H1 (cell line): ENCODE measurements at regions not wholly inside any gene's neighbourhood (a gene's known extent, or its start where the extent isn't known, plus 50 kb on each side); places are given as distances from the start of the nearest gene placed in this dataset.

Experiments
- CTCF ChIA-PET: fragments of 300-600 bp; sonication (Branson Sonifier 250); formaldehyde crosslinking; loops from one replicate; lab custom pipeline; 2021; ENCODE audit not compliant: partially characterized antibody; lab: Charles Lee
- POLR2A ChIA-PET: fragments of 300-600 bp; sonication (Branson Sonifier 250); formaldehyde crosslinking; loops from one replicate; lab custom pipeline; 2021; ENCODE audit warnings: inconsistent platforms; ENCODE audit not compliant: partially characterized antibody; lab: Charles Lee
- DNase-seq, 2 experiments: peaks; one replicate each; pipeline versions ENCODE4 v3.0.0 to v3.0.0-alpha.2; 2010 to 2022; ENCODE audit warnings: low spot score in 2 of 2, low read depth in 1 of 2, mixed read lengths in 1 of 2
- FAIRE-seq: peaks from 2 replicates; lab custom pipeline; 2011; peaks lifted over from hg19 to GRCh38; lab: Jason Lieb, UNC
- H2AFZ ChIP-seq: 2 replicates; pipeline ENCODE4 v1.8.1; 2012; ENCODE audit warnings: low read length, inconsistent platforms
- H2AK5ac ChIP-seq: 2 replicates; pipeline ENCODE4 v1.6.1; 2013; ENCODE audit warnings: low read depth, low read length
- H2BK120ac ChIP-seq: replicated peaks from 2 replicates; pipeline ENCODE3; 2013; ENCODE audit warnings: low read depth, low read length, inconsistent platforms
- H2BK12ac ChIP-seq: 2 replicates; pipeline ENCODE4 v1.6.1; 2013; ENCODE audit warnings: low read depth, low read length
- H2BK15ac ChIP-seq: 2 replicates; pipeline ENCODE4 v1.6.1; 2013; ENCODE audit warnings: low read length
- H2BK20ac ChIP-seq: 2 replicates; pipeline ENCODE4 v1.6.1; 2013; ENCODE audit warnings: low read length
- H2BK5ac ChIP-seq: 2 replicates; pipeline ENCODE4 v1.6.1; 2013; ENCODE audit warnings: low read depth, low read length
- H3K14ac ChIP-seq: 2 replicates; pipeline ENCODE4 v1.6.1; 2013; ENCODE audit warnings: inconsistent platforms; ENCODE audit not compliant: insufficient read length
- H3K18ac ChIP-seq: 2 replicates; pipeline ENCODE4 v1.6.1; 2013; ENCODE audit warnings: low read length; ENCODE audit errors: extremely low read depth
- H3K23ac ChIP-seq: 2 replicates; pipeline ENCODE4 v1.6.1; 2013; ENCODE audit warnings: inconsistent platforms; ENCODE audit not compliant: insufficient read length
- H3K23me2 ChIP-seq: 2 replicates; pipeline ENCODE4 v1.6.1; 2013; ENCODE audit warnings: low read depth, low read length
- H3K27ac ChIP-seq: 2 replicates; pipeline ENCODE4 v1.6.1; 2011; ENCODE audit warnings: low read depth, low read length, inconsistent platforms
- H3K27me3 ChIP-seq, 4 experiments: replicated peaks in 1 of 4; 1 replicate in 1 of 4; 2 replicates in 3 of 4; pipeline versions ENCODE4 v1.6.1 to v1.8.1; 2011 to 2013; ENCODE audit warnings: low read length in 3 of 4, mild to moderate bottlenecking in 3 of 4, inconsistent platforms in 2 of 4, mixed read lengths in 2 of 4, moderate library complexity in 1 of 4; ENCODE audit not compliant: control insufficient read depth in 3 of 4, insufficient read depth in 3 of 4; ENCODE audit errors: extremely low read depth in 1 of 4
- H3K36me3 ChIP-seq, 4 experiments: 2 replicates each; pipeline versions ENCODE4 v1.6.1 to v1.8.1; 2011 to 2013; ENCODE audit warnings: mild to moderate bottlenecking in 4 of 4, low read length in 3 of 4, moderate library complexity in 2 of 4, control low read depth in 1 of 4, inconsistent platforms in 1 of 4; ENCODE audit not compliant: insufficient read depth in 4 of 4, control insufficient read depth in 2 of 4
- H3K4ac ChIP-seq: replicated peaks from 2 replicates; pipeline ENCODE3; 2013; ENCODE audit warnings: low read length, low read depth, mixed read lengths, inconsistent platforms; ENCODE audit not compliant: insufficient read length
- H3K4me1 ChIP-seq, 4 experiments: replicated peaks in 1 of 4; 1 replicate in 1 of 4; 2 replicates in 3 of 4; pipeline versions ENCODE4 v1.6.1 to v1.8.1; 2011 to 2013; ENCODE audit warnings: low read length in 3 of 4, inconsistent platforms in 2 of 4, mixed read lengths in 1 of 4; ENCODE audit not compliant: insufficient read depth in 4 of 4, control insufficient read depth in 3 of 4
- H3K4me2 ChIP-seq, 2 experiments: 2 replicates each; pipeline versions ENCODE4 v1.6.1 to v1.8.1; 2011 to 2013; ENCODE audit warnings: low read depth in 2 of 2, low read length in 2 of 2, control low read depth in 1 of 2, inconsistent platforms in 1 of 2, mild to moderate bottlenecking in 1 of 2; ENCODE audit not compliant: insufficient read depth in 1 of 2
- H3K4me3 ChIP-seq, 4 experiments: fragments of 200-600, 300-600 bp in 1 of 4; sonication (generic), shearing (Covaris generic), sonication (Bioruptor Twin) in 1 of 4; 2 replicates each; pipeline versions ENCODE4 v1.5.1 to v1.8.1; 2011 to 2016; ENCODE audit warnings: low read length in 4 of 4, low read depth in 3 of 4, control low read depth in 2 of 4, inconsistent platforms in 2 of 4, mild to moderate bottlenecking in 2 of 4, mixed read lengths in 1 of 4, moderate library complexity in 1 of 4; ENCODE audit not compliant: insufficient read depth in 2 of 4; ENCODE audit errors: extremely low read depth in 1 of 4
- H3K56ac ChIP-seq: replicated peaks from 2 replicates; pipeline ENCODE3; 2013; ENCODE audit warnings: low read depth, mild to moderate bottlenecking, mixed read lengths, low read length, inconsistent platforms; ENCODE audit not compliant: insufficient read length
- H3K79me1 ChIP-seq: 2 replicates; pipeline ENCODE4 v1.6.1; 2013; ENCODE audit warnings: low read depth, low read length, control low read depth
- H3K79me2 ChIP-seq, 2 experiments: 2 replicates each; pipeline versions ENCODE4 v1.6.1 to v1.8.1; 2012 to 2013; ENCODE audit warnings: low read length in 2 of 2, mild to moderate bottlenecking in 2 of 2, inconsistent platforms in 1 of 2; ENCODE audit not compliant: insufficient read depth in 2 of 2, control insufficient read depth in 1 of 2
- H3K9ac ChIP-seq, 4 experiments: replicated peaks in 1 of 4; 1 replicate in 1 of 4; 2 replicates in 3 of 4; pipeline versions ENCODE4 v1.6.1 to v1.8.1; 2011 to 2013; ENCODE audit warnings: low read depth in 3 of 4, low read length in 3 of 4, control low read depth in 2 of 4, mild to moderate bottlenecking in 2 of 4, moderate library complexity in 2 of 4, inconsistent platforms in 1 of 4; ENCODE audit errors: extremely low read depth in 1 of 4
- H3K9me3 ChIP-seq, 2 experiments: 2 replicates each; pipeline versions ENCODE4 v1.6.1 to v1.8.1; 2012 to 2013; ENCODE audit warnings: mild to moderate bottlenecking in 2 of 2, moderate library complexity in 2 of 2, control low read depth in 1 of 2, inconsistent platforms in 1 of 2, low read depth in 1 of 2, low read length in 1 of 2, mixed read lengths in 1 of 2; ENCODE audit not compliant: insufficient read depth in 2 of 2
- H4K20me1 ChIP-seq, 2 experiments: replicated peaks in 1 of 2; 2 replicates each; pipeline versions ENCODE3 to v1.8.1; 2011 to 2013; ENCODE audit warnings: inconsistent platforms in 2 of 2, low read length in 2 of 2, mild to moderate bottlenecking in 1 of 2; ENCODE audit not compliant: insufficient read depth in 2 of 2, control insufficient read depth in 1 of 2
- H4K5ac ChIP-seq: 2 replicates; pipeline ENCODE4 v1.6.1; 2013; ENCODE audit warnings: low read length, low read depth, mixed read lengths, inconsistent platforms; ENCODE audit not compliant: insufficient read length
- H4K8ac ChIP-seq: 2 replicates; pipeline ENCODE4 v1.8.0; 2013; ENCODE audit warnings: mild to moderate bottlenecking, moderate library complexity, low read length, inconsistent platforms; ENCODE audit not compliant: insufficient read depth; ENCODE audit errors: extremely low read depth
- H4K91ac ChIP-seq: replicated peaks from 2 replicates; pipeline ENCODE3; 2013; ENCODE audit warnings: low read length, mixed read lengths, inconsistent platforms; ENCODE audit not compliant: insufficient read length
- BCL11A ChIP-seq, 2 experiments: IDR thresholded peaks; one replicate each; pipeline ENCODE4 v1.6.1; 2011; ENCODE audit warnings: low read depth in 2 of 2, low read length in 2 of 2, mild to moderate bottlenecking in 2 of 2
- CREB1 ChIP-seq: IDR thresholded peaks from 2 replicates; pipeline ENCODE4 v1.6.1; 2012; ENCODE audit warnings: inconsistent platforms
- FOSL1 ChIP-seq: IDR thresholded peaks from 2 replicates; pipeline ENCODE4 v1.6.1; 2011; ENCODE audit warnings: mild to moderate bottlenecking, low read depth, low read length, moderate library complexity; ENCODE audit not compliant: insufficient read depth
- POU5F1 ChIP-seq: IDR thresholded peaks from 2 replicates; pipeline ENCODE4 v1.6.1; 2011; ENCODE audit warnings: low read depth, mild to moderate bottlenecking, low read length, moderate library complexity
- SAP30 ChIP-seq: fragments of 300-600 bp; sonication (generic); IDR thresholded peaks from 2 replicates; pipeline ENCODE4 v1.7.1; 2012; ENCODE audit warnings: low read length, moderate library complexity, mild to moderate bottlenecking, inconsistent platforms; ENCODE audit not compliant: insufficient read depth, insufficient replicate concordance
- TAF1 ChIP-seq: IDR thresholded peaks from 2 replicates; pipeline ENCODE4 v1.6.1; 2011; ENCODE audit warnings: mild to moderate bottlenecking, low read depth, low read length
- WGBS, 2 experiments: shearing (Covaris generic) in 1 of 2; methylation state at CpG; one replicate each; pipeline versions ENCODE4 v1.1.6 to v1.1.7; 2013 to 2015; ENCODE audit warnings: low lambda C conversion rate in 2 of 2, mixed read lengths in 2 of 2, inconsistent platforms in 1 of 2, low coverage in 1 of 2, missing lambda C conversion rate in 1 of 2; ENCODE audit not compliant: insufficient replicate concordance in 2 of 2, insufficient coverage in 1 of 2, insufficient read length in 1 of 2; ENCODE audit errors: extremely low coverage in 1 of 2, missing lambda C conversion rate in 1 of 2; 5-methylcytosine and 5-hydroxymethylcytosine counted together

GRCh38 chr10:89829887-89830269 lies 128.5 kb downstream of the KIF20B start:
- H3K23me2 ChIP-seq, result no peaks in the 10 kb centered on the region
- H3K27ac ChIP-seq, result no peak overlapping the region
- no peak overlapping the region for H4K91ac ChIP-seq
- no peaks in the 10 kb centered on the region for H3K4me1 ChIP-seq
- no peaks in the 10 kb centered on the region for H4K20me1 ChIP-seq
- no peaks in the 10 kb centered on the region for H3K9me3 ChIP-seq
- ChIA-PET POLR2A (no interaction called here), CTCF (interaction anchor here (1.4 to 1.6 kb wide), 2 partner anchors 10 to 16 kb away, joined by 3 to 4 read pairs; no protein-coding TSS in a partner anchor)
- no peaks in the 10 kb centered on the region for H3K79me1 ChIP-seq
- no peak for DNase-seq
- H2BK12ac ChIP-seq, result no peak overlapping the region
- no peak overlapping the region for H3K14ac ChIP-seq
- no peak overlapping the region for H4K5ac ChIP-seq
- 84% methylated on average over 5 of the region's 5 CpGs; no CpG with 5 or more reads in 1 of the 2 experiments for WGBS, 2 experiments
- no peak overlapping the region for H2BK120ac ChIP-seq
- 0 out of 2 replicates have a peak overlapping the region, but pooled peaks have one; percentile 2 for H2AFZ ChIP-seq
- no peak for FAIRE-seq
- no peak overlapping the region for H3K56ac ChIP-seq
- no peak overlapping the region for H3K18ac ChIP-seq
- no peaks in the 10 kb centered on the region for H3K36me3 ChIP-seq
- H3K4me2 ChIP-seq, result no peak overlapping the region
- H3K4ac ChIP-seq, result no peak overlapping the region
- H3K9ac ChIP-seq, result no peak overlapping the region
- no peak overlapping the region for H2BK20ac ChIP-seq
- no peaks in the 10 kb centered on the region for H3K27me3 ChIP-seq
- no peak overlapping the region for H3K4me3 ChIP-seq
- H2BK5ac ChIP-seq, result no peak overlapping the region
- H2BK15ac ChIP-seq, result no peak overlapping the region
- H3K23ac ChIP-seq, result no peak overlapping the region
- no peaks in the 10 kb centered on the region for H3K79me2 ChIP-seq
- no peak overlapping the region for H4K8ac ChIP-seq
- no peak overlapping the region for H2AK5ac ChIP-seq
- TF ChIP-seq FOSL1 (no peak), POU5F1 (no peak), CREB1 (no peak), BCL11A (IDR thresholded peaks at IDR 0.05; ENCODE audit: low read depth in 2 of 2, low read length in 2 of 2) (no peak), SAP30 (no peak), TAF1 (no peak)
